CD1c-positive myeloid dendritic cell (primary cell): ENCODE measurements at regions not wholly inside any gene's neighbourhood (a gene's known extent, or its start where the extent isn't known, plus 50 kb on each side); places are given as distances from the start of the nearest gene placed in this dataset.
A peak's percentile ranks its signal among the peaks of the same experiment; 100 is the strongest.

ENCODE experiments used
- DNase-seq: peaks from one replicate; pipeline ENCODE4 v3.0.0-alpha.2; 2016; ENCODE audit errors: extremely low spot score

GRCh38 chr16:86363836-86364618, 146.3 kb upstream of the FOXF1 start:
- DNase-seq: no peak

DNA sequence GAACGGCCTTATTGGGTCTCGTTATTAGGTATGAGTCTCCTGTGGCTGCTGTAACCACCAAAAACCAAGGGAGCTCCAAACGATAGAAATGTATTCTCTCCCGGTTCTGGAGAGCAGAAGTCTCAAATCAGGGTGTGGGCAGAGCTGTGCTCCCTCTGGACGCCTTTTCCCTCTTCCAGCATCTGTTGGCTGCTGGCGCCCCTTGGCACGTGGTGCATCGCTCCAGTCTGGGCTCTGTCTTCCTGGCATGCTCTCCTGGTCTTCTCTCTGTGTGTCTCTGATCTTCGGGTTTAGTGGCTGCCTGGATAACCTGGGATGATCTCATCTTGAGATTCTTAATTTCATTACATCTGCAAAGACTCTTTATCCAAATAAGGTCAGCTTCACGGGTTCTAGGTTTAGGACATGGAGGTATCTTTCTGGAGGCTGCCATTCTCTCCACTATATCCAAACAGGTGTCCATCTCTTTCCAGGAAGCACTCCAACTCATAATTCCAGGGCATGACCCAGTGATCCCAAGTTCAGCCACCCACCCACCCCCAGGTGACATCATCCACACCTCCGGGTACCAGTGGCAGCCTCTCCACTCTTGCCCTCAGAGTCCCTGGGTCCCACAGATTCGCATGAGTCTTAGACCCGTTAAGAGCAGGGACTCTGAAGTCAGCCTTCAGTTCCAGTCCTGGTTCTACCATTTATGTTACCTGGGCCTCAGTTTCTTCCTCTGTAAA, 145.5 kb upstream of the FOXF1 start:
- DNase-seq: no peak

DNA sequence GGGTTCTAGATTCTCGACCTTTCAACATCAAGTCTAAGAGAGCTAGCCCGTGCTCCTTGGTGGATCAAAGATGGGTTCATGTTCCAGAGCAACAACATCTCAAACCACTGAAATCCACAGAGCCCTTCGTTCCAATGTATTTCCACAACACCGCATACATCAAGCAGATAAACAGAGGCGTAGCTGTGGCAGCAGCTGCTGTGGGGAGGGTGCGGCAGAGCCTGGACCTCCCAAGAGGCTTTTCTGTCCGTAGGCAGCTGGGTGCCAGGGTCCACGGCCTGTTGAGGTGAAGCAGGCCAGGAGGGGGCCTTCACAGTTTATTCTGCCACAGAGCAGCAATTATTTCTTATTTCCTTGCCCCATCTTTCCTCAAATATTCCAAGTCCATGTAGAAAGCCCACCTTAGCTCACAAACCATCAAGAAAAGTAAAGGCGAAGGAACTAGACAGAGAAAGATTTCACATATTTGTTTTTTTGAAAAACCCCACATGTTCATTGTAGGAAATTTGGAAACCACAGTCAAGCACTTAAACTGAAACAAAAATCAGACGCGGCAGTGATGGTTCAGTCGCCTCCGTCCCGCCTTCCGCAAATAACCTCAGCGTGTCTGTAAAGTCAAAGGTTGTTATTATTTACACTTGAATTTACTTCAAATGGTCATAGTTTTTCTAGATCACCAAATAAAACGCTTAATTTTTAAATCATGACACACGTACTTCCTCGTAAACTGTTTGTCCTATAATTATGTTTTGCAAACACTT, 144.6 kb upstream of the FOXF1 start:
- no peak for DNase-seq

GRCh38 chr16:86366481-86366880, 143.8 kb upstream of the FOXF1 start:
- DNase-seq: no peak

GRCh38 chr16:86367291-86368072, 142.8 kb upstream of the FOXF1 start:
- no peak for DNase-seq

DNA sequence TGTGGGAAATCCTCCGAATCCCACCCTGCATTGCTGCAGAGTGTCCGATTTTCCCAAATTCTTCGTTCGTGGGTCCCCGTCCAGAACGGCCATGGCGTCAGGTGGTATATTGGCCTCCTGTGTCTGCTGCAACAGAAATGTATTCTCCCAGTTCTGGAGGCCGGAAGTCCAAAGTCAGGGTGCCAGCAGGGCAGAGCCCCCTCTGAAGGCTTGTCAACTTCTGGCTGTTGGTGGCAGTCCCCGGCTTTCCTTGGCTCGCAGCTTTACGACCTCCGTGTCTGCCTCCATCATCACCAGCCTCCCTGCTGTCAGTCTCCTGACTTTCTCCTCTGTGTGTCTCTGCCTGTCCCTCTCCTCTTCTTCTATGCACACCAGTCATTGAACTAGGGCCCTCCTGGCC, 142.1 kb upstream of the FOXF1 start:
- DNase-seq: no peak

- no peak for DNase-seq
Measured at GRCh38 chr16:86370062-86370461, 140.3 kb upstream of the FOXF1 start.

GRCh38 chr16:86371083-86371803, 139.1 kb upstream of the FOXF1 start:
- no peak for DNase-seq

DNA sequence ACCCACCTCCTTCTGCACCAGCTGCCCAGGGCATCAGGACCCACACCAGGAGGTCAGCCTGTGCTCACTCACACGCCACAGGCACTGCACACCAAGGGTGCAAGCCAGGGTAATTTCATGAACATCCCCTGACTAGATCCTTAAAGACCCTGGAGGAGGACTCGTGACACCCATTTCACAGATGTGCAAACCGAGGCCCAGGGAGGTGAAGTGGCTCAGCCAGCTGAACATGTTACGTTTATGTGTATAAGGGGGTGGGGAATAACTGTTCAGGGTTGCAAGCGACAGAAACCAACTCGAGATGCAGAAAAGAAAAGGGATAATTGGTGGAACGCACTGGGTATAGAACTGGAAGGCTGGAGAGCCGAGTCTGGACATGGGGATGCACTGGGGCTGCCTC, 138.1 kb upstream of the FOXF1 start:
- no peak for DNase-seq

DNA sequence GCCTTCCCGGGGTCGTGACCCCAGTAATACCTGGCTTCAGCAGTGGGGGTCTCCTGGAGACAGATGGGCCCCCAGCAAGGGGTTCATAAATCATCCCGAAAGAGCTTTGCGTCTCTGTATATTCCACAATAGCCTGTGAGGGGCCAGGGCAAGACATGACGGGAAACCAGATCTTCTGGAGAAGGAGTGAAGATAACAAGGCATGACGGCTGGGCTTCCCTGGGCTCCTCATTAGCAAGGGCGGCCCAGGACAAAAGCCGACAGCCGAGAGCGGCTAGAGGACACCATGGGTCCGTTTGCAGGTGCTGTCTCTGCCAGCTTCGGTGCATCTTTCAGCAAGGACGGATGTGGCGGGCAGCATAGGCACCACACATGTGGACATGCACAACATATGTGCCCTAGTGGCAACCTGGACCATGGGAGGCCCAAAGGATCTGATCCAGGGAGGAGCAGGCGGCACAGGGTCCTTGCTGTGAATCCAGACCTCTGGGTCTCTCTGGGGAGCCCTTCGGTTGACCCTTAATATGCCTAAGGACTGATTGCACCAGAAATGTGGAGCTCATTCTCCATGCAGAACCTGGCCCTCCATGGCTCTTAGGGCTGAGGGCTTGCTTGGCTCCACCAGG, 136.9 kb upstream of the FOXF1 start:
- DNase-seq: no peak

- DNase-seq: no peak
Measured at GRCh38 chr16:86374603-86375130, 135.7 kb upstream of the FOXF1 start.

DNA sequence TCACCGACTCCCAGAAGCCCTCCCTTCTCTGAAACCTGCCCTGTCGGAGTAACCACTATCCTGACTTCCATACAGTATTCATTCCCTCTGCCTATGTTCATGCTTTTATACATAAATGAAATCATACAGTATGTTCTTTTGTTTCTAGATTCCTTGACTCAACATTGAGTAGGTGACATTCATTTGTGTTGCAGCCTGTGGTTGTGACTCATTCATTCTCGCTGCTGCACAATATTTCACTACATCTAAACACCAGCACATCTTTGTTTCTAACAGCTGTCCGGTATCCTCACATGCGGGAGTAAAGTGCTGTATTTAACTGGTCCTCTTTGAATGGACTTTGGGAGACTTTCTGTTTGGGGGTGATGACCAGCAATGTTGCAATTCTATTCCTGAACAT, 135.0 kb upstream of the FOXF1 start:
- DNase-seq: no peak

GRCh38 chr16:86375851-86376250, 134.5 kb upstream of the FOXF1 start:
- DNase-seq: no peak

GRCh38 chr16:86376837-86377236, 133.5 kb upstream of the FOXF1 start:
- DNase-seq: peak; percentile 9

- DNase-seq: no peak
Measured at GRCh38 chr16:86377251-86378022, 132.9 kb upstream of the FOXF1 start.

DNA sequence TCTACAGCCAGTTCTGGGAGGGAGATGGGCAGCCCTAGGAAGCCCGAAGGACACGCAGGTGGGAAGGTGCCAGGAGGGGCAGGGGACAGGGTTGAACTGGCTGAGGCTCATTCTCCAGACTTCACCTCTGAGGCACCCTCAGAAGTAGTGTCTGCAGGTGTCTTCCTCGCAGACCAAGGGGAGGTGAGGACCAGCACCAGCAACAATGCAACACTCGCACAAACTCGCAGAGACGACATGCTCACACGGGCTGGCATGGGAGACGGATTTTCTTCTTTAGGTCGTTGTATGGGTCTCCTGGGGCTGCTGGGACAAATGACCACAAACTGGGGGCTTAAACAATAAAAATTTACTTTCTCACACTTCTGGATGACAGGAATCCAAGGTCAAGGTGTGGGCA, 132.2 kb upstream of the FOXF1 start:
- no peak for DNase-seq

GRCh38 chr16:86378831-86379504, 131.4 kb upstream of the FOXF1 start:
- DNase-seq: no peak

- DNase-seq: no peak
Measured at GRCh38 chr16:86379505-86379846, 130.9 kb upstream of the FOXF1 start.

- peak; percentile 32 for DNase-seq
Measured at GRCh38 chr16:86380030-86380429, 130.3 kb upstream of the FOXF1 start.
